ENCODE measurements at regions not wholly inside any gene's neighbourhood (a gene's known extent, or its start where the extent isn't known, plus 50 kb on each side); places are given as distances from the start of the nearest gene placed in this dataset.

- TF ChIP-seq CTCF (tag by site-specific recombination; IDR thresholded peaks at IDR 0.05) = no peak
- no peak for TF ChIP-seq PATZ1 (tag by site-specific recombination; IDR thresholded peaks at IDR 0.05)
- TF ChIP-seq REST (tag by site-specific recombination; IDR thresholded peaks at IDR 0.05) = no peak
- no peak for TF ChIP-seq GFI1B (tag by site-specific recombination; IDR thresholded peaks at IDR 0.05)
- TF ChIP-seq ZBTB8A (tag by site-specific recombination; IDR thresholded peaks at IDR 0.05) = no peak
- no peak for TF ChIP-seq ZNF274 (IDR thresholded peaks at IDR 0.05; ENCODE audit: low read length)
- no peak for TF ChIP-seq ZNF274 (tag by site-specific recombination; IDR thresholded peaks at IDR 0.05; ENCODE audit: borderline replicate concordance)
- no peak for TF ChIP-seq ATF2 (tag by site-specific recombination; IDR thresholded peaks at IDR 0.05; ENCODE audit: low read depth)
- no peak for TF ChIP-seq ZSCAN5A (tag by site-specific recombination; IDR thresholded peaks at IDR 0.05)
- TF ChIP-seq ZNF501 (tag by site-specific recombination; IDR thresholded peaks at IDR 0.05) = no peak
These were observed 186.1 kb upstream of the NRXN1 start for GRCh38 chr2:51218047-51218446.
